HG02610 (cell line): ENCODE measurements at regions not wholly inside any gene's neighbourhood (a gene's known extent, or its start where the extent isn't known, plus 50 kb on each side); places are given as distances from the start of the nearest gene placed in this dataset.

Experiments
- ATAC-seq: cut with Tn5 transposase; IDR thresholded peaks from one replicate; pipeline ENCODE4 v1.9.1; 2021; ENCODE audit warnings: mild to moderate bottlenecking, moderate library complexity; ENCODE audit not compliant: unreplicated experiment

DNA sequence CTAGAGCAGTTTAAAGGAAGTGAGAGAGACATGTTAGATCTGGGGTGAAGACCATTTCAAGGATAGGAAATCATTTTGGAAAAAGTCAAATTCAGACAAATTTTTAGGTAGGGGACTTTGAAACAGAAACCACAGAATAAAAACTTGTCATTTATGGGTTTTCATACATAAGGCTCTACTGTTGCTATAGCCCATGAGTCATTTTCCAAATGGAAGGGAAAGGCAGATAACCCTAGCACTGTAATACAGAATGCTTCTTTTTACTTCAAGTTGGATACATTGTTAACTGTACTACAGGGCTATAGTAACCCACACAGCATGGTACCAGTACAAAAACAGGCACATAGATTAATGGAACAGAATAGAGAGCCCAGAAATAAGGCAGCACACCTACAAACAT lies 455.4 kb downstream of the EBF1 start:
- no peak for ATAC-seq

DNA sequence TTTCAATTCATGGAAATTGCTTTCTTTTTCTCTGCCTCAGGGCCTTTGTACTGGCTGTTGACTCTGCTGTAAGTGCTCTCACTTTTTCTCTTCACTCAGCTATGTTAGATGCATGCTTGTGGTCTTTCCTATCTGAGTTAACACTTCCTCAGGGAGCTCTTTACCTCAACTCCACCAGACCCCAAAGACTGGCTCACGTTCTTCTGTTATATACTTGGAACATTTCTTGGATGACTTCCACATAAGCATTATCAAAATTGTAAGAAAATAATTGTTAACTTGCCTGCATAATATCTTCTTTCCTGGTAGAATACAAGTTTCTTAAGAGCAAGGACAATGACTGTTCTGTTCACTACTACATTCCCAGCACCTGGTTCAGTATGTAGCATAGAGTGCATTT lies 455.9 kb downstream of the EBF1 start:
- ATAC-seq, result no peak

DNA sequence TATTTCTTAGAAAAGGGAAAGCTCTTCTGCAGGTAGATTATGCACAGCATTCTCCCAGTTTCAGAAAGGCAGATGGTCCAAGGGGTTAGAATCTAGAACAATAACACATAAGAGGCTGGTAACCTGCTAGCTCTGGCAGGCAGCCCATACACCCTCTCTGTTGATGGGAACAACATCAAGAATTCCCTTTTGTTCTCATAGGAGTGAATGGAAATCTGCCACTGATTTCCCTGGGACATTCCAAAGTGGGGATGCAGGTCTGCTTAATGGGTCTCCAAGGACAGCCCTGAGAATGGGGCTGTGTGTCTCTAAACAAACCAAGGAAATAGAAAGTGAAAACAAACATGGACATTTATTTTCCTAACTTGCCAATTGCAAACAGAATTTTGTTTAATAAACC lies 456.8 kb downstream of the EBF1 start:
- no peak for ATAC-seq

DNA sequence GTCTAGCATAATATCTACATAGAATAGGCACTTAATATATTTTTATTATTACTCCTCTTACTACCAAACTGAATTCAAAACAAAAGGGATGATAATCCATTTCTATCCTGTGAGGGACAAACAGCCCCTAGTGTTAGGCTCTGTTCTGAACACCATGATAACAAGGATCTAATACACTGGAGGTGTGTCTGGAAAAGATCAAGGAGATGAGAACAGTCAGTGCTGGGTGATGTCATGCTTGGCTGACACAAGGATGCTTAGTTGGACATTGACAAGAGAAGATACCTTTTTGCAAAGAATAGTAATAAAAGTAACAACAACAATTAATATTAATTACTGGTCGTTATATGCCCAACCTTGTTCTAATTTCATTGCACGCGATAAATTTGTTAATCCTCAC lies 458.7 kb downstream of the EBF1 start:
- ATAC-seq, result no peak

DNA sequence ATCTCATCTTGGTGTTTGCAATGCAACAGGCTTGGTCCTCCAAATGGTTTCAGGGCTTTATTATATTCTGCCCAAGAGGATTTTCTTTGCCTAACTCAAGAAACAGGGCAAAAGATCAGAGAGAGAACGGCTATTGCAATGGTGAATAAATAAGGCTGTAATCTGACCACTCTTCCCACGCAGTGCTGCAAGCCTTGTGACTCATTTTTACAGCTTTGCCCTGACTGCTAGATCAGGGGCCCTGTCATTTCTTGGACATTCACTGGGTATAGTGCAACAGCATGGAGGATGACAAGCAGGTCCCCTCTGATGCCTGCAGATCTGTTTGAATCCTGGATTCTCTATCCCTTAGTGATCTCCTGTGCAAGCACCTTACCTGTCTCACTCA lies 459.1 kb downstream of the EBF1 start:
- ATAC-seq, result no peak

DNA sequence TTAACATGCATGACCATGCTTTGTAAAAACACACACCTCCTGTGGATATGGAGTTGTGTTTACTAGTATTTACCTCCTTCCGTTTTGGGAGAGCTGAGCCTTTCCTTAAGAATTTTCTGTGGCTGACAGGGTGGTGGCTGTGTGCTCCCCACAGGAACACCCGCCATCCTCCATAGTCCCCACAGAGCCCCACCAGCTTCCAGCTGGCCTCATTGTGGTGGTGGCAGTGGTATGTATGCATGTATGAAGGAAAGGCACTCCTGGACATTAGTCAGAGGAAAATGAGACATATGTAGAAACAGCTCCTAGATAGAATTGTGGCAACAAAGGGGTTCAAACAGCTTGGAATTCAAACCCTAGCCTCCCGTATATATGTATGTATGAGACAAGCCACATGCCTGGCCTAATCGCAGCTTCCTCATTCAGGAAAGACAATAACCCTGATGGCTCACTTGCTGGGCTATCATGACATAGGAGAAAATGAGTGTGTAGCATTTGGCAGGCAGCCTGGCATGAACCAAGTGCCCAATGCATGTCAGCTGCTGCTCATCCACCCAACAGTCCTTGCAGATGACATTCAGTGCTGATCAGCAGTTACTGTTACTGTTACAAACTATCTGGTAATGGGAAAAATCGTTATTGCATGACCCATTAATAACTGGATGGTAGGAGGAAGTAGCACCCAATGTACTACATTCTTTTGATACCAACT lies 459.7 kb downstream of the EBF1 start:
- ATAC-seq, result no peak

DNA sequence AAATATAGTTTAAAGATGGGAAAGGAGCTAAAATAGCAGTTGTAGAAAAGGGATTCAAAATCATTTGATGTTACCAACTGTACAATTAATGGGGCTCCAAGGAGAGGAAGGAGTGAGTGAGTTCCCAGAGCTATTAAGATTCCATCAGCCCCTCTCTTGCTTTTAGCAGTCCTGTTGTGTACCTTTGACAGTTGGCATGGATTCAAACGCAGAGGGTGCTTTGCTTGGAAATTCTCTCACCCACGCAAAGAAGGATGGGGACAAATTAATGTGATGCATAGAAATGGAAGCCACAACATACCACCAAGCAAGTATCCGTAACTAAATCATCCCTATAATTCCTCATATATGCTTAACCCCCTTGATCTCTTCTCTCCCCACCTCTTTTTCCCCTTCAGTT lies 461.3 kb downstream of the EBF1 start:
- ATAC-seq, result no peak

DNA sequence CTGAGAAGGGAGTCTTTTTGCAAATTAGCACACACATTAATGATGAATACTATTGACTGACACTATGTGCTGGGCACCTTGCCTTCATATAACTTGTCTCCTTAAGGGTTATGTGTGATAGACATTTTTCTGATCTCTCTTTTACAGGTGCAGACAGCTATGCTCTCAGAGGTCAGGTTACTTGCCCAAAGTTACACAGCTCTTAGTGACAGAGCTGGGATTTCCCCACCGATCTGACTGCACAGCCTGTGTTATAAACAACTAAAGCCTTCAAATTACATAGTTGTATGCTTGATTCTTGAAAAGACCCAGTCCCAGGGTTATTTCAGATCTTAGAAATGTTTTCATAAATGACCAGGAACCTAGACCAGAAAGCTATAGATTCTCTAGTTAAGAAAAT lies 462.7 kb downstream of the EBF1 start:
- no peak for ATAC-seq

DNA sequence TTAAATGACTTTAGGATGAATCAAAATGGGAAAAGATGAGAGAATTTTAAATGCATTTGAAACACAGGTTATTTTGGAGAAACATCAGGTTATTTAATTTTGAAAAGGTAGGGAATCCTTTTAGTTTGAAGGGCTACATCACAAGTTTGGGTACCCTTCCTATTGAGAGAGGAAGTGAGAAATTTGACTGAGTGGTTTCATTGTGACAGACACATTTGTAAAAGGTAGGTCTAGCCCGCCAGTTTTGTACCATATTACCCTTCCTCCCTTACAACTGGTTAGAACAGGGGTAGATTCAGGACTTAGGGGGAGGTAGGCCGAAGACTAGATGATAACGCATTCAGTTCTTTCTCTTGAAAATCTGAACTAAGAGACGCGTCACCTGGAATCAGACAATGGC lies 464.2 kb downstream of the EBF1 start:
- no peak for ATAC-seq

DNA sequence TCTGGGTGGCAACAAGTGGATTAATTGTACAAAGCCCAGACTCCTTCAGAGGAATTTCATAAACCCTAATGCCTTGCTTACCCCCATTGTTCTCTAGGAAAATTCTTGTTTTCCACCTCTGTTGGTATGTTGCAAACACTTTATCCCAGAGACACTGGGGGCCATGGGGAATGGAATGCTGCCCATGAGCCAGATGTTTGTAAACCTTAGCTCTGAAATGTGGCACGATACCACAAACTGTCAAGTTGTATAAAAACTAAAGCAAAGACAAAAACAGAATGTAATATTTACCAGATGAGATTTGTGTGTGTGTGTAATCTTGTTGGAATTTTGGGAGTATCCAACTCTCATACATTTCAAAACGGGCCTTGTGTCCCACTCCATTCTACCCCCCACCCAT lies 465.0 kb downstream of the EBF1 start:
- ATAC-seq, result no peak

DNA sequence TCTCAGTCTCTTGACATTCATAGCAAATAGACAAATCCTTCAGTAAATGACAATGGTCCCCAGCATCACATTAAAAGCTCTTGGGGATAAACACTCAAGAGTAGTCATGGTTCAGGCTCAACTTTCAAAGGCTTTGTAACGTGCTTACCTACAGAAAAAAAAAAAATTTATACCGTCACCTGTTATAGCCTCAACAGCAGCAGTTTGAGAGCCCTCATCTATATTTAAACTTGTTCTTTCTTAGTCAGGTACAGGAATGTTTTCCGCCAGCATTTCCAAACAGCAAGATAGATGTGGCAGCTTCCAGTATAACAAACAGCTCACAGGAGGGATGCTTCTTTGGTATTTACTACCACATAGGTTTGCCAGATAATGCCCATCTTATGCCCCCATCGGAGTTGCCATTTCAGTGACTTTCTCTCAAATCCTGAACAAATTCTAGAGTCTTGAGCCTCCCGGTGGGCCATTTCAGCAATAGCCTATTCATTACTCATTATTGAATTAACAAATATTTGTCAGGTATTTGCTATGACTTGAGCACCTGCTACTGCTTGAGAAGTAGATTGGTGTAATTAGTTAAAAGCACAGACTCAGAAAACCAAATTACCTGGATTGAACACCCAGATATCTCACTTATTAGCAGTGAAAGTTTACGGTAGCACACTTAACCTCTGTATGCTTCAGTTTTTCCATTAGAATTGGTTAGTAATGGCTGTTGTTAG lies 470.0 kb downstream of the EBF1 start:
- ATAC-seq, result no peak

DNA sequence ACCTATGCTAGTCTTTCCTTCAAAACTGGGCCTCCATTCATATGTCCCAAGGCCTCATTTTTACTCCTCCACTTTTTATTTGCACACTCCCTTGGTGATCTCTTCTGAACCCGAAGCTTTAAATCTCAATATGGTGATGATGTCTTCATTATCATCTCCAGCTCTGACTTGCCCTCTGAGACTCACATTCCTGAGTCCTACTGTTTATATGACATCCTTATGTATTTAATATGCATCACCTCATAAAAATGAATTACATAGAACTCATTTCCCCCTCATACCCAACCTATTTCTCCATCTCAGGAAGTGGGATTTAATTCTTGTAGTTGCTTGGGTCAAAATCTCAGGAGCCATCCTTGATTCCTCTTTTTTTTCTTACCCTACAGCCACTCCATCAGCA lies 473.0 kb downstream of the EBF1 start:
- no peak for ATAC-seq

DNA sequence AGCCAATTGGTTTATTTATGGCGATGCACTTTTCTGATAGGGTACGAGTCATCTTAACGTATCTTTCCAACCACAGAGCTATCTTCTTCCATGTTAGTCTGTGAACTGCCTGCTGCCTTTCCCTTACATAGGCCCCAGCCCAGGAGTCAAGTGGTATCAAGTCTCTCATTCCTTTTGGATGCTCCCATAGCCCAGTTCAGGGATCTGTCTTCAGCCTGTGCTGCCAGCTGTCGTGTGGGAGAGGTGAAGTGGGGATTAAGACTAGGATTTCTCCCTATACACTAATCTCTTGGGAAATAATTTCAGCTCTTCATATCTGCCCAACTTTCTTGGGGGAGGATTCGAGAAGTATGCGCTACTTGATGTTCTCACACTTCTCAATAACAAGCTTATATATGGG lies 475.7 kb downstream of the EBF1 start:
- ATAC-seq, result no peak

DNA sequence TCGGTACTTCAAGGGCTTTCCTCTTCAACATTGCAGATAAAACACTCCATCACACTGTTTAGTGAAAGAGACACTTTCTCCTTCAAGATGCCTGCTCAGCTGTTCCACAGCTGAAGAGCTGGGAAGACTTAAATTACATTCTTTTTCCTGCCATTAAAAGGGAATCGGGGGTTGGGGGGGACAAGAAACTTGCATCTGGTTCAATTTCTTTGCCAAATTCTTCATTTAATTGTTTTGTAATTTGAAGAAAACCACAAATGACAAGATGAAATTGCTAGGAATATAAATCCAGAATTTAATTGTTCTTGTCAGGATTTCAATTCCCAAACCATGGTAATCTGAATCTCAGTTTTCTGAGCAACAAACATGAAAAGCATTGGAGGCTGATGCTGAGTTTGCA lies 478.3 kb downstream of the EBF1 start:
- no peak for ATAC-seq

DNA sequence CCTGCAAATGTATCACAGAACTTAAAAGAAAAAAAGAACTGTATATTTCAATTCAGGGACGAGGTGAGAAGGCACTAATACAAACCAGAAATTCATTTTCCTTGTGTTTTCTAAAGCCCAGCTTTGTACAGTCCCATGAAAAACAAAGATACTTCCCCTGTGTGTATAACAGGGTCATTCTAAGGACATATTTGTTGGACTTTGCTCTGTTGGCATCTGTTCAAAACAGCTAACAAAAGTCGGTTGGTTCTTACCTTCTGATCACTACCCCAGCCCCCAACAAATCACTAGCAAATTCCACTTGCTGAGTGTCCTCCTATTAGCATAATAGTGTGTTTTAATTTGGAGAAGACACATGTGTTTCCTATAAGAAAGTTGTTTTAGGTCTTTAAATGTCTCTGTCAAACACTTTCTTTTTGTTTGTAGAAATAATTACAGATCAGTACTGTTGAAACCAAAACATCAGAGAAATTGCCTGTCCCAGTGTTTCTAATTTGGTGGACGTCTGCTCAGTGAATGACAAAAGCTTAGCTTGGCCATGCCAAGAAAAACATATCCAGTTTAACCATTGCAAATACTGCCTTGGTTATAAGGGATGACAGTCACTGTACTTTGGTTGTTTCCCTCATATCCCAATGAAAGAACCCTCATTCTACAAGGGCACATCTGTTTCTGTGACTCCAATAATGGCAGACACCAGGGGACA lies 480.5 kb downstream of the EBF1 start:
- ATAC-seq, result no peak

DNA sequence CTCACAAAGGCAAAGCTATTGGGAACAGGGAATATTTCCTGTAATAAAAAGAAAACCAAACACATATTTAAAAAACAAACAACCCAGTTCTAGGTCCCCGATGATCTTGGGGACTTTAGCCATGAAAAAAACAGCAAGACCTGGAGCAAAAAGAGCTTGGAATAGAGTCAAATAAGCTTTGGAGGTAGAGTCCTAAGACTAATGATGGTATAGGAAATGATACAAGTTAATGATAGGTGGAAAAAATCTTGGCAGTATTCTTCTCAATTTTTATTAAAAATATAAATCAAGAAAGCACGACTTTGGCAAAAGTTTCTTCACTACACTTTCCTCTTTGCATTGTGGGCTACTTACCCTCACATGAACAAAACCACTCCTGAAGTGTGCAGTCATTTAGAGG lies 481.5 kb downstream of the EBF1 start:
- ATAC-seq, result no peak

DNA sequence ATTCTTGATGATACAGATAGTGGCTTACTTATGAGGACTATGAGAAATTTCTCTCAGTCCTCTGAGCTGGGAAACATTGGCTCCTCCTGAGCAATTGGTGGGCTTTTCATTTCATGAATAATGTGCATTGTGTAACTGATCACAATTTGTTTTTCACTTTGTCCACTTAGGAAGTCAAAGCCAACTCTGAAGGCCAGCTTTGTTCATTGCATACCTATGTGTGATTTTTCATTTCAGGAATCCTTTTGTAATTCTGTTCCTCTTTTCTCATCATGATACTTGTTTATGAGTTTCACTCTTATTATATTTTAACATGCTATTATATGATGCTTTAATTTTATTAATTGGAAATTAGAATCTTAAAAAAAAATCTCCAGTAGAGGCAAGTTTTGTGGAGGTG lies 483.0 kb downstream of the EBF1 start:
- ATAC-seq, result no peak

DNA sequence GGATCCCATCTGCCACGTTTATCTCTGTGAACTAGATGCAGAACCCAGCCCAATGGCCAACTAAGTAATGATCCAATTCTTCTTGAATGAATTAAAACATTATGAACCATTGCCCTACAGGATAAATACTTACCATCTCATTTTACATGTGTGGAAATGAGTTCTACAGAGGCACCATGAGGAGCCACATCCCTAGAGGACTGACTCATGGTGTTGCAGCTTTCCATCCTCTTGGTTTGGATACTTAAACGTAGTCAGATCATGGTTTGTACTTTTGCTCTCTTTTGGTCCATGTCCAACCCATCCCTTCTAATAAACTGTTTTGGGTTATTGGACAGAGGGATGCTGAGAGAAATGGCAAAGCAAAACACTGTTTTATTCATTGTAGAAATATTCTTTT lies 484.8 kb downstream of the EBF1 start:
- ATAC-seq, result no peak

DNA sequence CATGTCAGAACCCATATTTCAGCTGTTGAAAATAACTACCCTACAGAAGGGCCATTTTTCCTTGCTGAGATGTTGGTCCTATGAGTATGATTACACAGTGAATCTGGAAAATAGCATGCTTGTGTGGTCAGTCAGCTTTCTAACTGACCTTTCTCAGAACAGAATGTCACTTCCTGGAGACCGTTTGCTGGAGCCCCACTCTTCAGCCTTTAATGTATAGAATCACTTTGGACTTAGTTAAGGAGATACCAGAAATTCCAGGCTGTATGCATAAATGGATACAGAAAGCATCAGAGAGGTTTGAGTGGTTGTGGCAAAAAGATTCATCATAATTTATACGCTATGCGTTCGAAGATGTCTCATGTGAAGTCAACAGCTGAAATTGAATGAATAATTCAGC lies 488.1 kb downstream of the EBF1 start:
- ATAC-seq, result no peak

DNA sequence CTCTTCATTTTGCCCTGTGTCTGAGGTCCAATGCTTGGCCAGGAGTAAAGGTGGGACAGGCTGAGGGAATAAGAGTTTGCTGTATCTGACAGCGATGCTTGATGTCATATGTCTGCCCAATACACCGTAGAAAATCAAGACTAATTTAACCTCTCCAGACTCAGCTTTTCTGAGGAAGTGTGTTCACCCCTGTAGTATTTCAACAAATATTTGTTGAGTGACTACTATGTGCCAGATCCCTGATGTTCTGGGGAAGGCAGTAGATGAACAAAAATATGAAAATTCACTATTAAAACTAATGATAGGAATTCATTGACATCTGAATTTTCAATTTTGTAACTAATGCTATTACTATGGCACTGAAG lies 489.7 kb downstream of the EBF1 start:
- ATAC-seq, result no peak

DNA sequence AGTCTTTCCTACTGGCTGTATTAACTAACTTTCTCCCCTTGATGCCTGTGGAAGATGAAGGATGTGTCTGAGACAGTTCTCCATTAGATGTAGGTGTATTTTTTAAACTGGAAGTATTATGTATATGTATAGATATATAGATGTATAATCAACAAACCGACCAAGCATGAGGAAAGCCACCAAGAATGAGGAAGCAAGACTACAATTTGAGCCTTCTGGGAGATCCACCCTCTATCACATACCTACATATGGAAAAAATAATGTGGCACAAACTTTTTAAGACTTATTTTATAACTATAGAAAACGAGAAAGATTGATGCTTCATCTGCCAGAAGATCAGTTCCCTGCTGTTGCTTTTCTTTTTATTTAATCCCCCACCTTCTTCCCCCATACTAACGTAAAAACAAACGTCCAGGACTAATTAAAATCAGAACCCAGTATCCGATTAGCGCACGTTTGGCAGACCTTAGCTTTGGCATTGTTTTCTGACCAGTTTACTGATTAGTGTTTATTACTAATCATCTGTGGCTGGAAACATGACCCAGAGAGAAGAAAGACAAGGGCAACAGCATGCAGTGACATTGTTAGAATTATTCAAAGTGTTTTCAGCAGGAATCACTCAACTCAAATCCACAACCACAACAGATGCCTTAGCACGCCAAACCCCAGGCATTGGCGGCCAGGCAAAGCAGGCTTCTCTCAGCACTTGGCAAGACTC lies 490.2 kb downstream of the EBF1 start:
- ATAC-seq, result no peak

DNA sequence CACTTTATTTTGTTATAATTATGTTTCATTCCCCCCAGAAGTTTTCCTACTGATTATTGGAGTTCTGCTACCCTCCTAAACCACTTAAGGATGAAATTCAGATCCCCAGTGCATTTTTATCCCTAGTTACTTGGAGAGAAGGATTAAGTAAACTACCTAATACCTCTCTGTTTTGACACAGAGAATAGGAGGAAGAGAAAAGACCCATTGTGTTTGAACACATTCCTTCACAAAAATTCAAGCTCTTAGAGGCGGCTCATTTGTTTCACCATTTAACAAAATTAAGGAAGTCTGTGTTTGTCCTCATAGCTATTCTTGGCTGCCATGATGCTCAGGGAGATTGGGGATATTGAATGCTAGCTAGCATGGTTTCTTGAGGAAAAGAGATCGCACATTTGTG lies 492.6 kb downstream of the EBF1 start:
- ATAC-seq, result no peak
